ENCODE measurements at regions not wholly inside any gene's neighbourhood (a gene's known extent, or its start where the extent isn't known, plus 50 kb on each side); places are given as distances from the start of the nearest gene placed in this dataset.

GRCh38 chr2:225998116-225998515 lies 598.6 kb downstream of the NYAP2 start:
- H3K27ac ChIP-seq: no peak overlapping the region
- TF ChIP-seq ZFX (IDR thresholded peaks at IDR 0.05): no peak
- TF ChIP-seq, protein P1, sequence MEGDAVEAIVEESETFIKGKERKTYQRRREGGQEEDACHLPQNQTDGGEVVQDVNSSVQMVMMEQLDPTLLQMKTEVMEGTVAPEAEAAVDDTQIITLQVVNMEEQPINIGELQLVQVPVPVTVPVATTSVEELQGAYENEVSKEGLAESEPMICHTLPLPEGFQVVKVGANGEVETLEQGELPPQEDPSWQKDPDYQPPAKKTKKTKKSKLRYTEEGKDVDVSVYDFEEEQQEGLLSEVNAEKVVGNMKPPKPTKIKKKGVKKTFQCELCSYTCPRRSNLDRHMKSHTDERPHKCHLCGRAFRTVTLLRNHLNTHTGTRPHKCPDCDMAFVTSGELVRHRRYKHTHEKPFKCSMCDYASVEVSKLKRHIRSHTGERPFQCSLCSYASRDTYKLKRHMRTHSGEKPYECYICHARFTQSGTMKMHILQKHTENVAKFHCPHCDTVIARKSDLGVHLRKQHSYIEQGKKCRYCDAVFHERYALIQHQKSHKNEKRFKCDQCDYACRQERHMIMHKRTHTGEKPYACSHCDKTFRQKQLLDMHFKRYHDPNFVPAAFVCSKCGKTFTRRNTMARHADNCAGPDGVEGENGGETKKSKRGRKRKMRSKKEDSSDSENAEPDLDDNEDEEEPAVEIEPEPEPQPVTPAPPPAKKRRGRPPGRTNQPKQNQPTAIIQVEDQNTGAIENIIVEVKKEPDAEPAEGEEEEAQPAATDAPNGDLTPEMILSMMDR (conservative IDR thresholded peaks at IDR 0.05): no peak

- H3K27ac ChIP-seq: no peak overlapping the region
- TF ChIP-seq ZFX (IDR thresholded peaks at IDR 0.05): no peak
- TF ChIP-seq, protein P1 (conservative IDR thresholded peaks at IDR 0.05): no peak
Measured at GRCh38 chr2:225996462-225996828, 596.9 kb downstream of the NYAP2 start.

GRCh38 chr2:225995796-225996461 lies 596.4 kb downstream of the NYAP2 start:
- TF ChIP-seq, protein P1 (conservative IDR thresholded peaks at IDR 0.05): no peak
- TF ChIP-seq ZFX (IDR thresholded peaks at IDR 0.05): no peak
- H3K27ac ChIP-seq: no peak overlapping the region

GRCh38 chr2:225994748-225995405 lies 595.4 kb downstream of the NYAP2 start:
- TF ChIP-seq, protein P1 (conservative IDR thresholded peaks at IDR 0.05): no peak
- no peak for TF ChIP-seq ZFX (IDR thresholded peaks at IDR 0.05)
- no peak overlapping the region for H3K27ac ChIP-seq

DNA sequence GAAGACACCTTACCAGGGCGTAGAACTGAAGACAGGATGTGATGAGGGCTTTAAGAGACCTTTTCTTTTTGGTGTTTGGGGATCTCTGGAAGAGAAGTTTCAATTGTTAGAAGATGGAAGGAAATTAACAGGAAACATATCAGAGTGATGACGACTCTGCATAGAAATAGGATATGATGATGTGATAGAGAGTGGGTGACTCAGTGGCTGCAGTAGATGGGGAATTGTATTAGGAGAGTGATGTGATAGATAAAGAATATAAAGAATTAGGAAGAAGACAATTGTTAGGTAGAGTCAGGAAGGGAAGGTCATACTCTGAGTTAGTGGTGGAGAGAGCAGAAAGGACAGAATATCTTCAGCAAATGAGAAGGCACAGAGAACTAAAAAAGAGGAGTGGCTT lies 593.9 kb downstream of the NYAP2 start:
- TF ChIP-seq, protein P1 (conservative IDR thresholded peaks at IDR 0.05): no peak
- TF ChIP-seq ZFX (IDR thresholded peaks at IDR 0.05): no peak
- no peak overlapping the region for H3K27ac ChIP-seq

- no peak overlapping the region for H3K27ac ChIP-seq
- TF ChIP-seq ZFX (IDR thresholded peaks at IDR 0.05): no peak
- TF ChIP-seq, protein P1 (conservative IDR thresholded peaks at IDR 0.05): no peak
Measured at GRCh38 chr2:225989809-225990208, 590.3 kb downstream of the NYAP2 start.

DNA sequence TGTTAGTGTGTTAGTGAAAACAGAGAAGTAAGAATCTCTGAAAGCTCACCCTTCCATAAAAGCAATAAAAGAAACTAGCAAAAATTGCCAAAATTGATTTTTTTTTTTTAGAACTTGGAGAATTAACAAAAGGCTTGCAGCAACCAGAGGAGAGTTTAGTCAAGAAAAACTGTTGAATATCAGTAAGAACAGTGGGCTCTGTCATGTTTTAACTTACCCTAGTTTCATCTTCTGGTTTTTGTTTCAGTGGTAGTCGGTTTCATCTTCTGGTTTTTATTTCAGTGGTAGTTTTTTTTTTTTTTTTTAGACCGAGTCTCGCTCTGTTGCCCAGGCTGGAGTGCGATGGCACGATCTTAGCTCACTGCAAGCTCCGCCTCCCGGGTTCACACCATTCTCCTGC lies 580.9 kb downstream of the NYAP2 start:
- H3K27ac ChIP-seq: no peak overlapping the region
- TF ChIP-seq, protein P1 (conservative IDR thresholded peaks at IDR 0.05): no peak
- TF ChIP-seq ZFX (IDR thresholded peaks at IDR 0.05): no peak
